GM12891 (cell line): ENCODE measurements at regions not wholly inside any gene's neighbourhood (a gene's known extent, or its start where the extent isn't known, plus 50 kb on each side); places are given as distances from the start of the nearest gene placed in this dataset.

Source experiments
- PAX5 ChIP-seq: IDR thresholded peaks from 2 replicates; pipeline ENCODE4 v1.6.1; 2011; ENCODE audit warnings: low read length, moderate library complexity, mild to moderate bottlenecking; ENCODE audit not compliant: insufficient read depth, severe bottlenecking
- POLR2A ChIP-seq: IDR thresholded peaks from 2 replicates; pipeline ENCODE4 v1.6.1; 2011; ENCODE audit warnings: low read depth, low read length, control low read depth
- POLR2AphosphoS5 ChIP-seq: IDR thresholded peaks from 2 replicates; pipeline ENCODE4 v1.6.1; 2011; ENCODE audit warnings: low read depth, low read length, control low read depth
- POU2F2 ChIP-seq: IDR thresholded peaks from 2 replicates; pipeline ENCODE4 v1.6.1; 2011; ENCODE audit warnings: low read depth, mild to moderate bottlenecking, control low read depth, low read length, moderate library complexity
- SPI1 ChIP-seq: IDR thresholded peaks from 2 replicates; pipeline ENCODE4 v1.6.1; 2011; ENCODE audit warnings: low read depth, low read length, control low read depth
- TAF1 ChIP-seq: IDR thresholded peaks from 2 replicates; pipeline ENCODE4 v1.6.1; 2011; ENCODE audit warnings: low read depth, low read length, control low read depth

DNA sequence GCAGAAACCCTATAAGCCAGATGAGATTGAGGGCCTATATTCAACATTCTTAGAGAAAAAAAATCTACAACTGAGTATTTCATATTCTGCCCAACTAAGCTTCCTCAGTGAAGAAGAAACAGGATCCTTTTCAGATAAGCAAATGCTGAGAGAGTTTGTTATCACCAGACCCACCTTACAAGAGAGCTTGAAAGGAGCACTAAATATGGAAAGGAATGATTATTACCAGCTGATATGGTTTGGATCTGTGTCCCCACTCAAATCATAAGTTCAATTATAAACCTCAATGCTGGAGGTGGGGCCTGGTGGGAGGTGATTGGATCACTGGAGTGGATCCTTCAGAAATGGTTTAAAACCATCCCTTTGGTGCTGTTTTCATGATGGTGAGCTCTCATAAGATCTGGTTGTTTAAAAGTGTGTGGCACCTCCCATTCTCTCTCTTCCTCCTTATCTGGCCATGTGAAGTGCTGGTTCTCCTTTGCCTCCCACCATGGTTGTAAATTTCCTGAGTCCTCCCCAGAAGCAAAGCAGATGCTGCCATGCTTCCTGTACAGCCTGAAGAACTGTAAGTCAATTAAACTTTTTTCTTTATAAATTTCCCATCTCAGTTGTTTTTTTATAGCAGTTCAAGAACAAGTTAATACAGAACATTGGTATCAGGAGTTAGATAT is 144.2 kb downstream of the MSN start:
- TF ChIP-seq POLR2A: no peak
- no peak for TF ChIP-seq TAF1
- TF ChIP-seq POLR2AphosphoS5: no peak
- TF ChIP-seq PAX5: no peak
- no peak for TF ChIP-seq POU2F2
- TF ChIP-seq SPI1: no peak
